ENCODE measurements at regions not wholly inside any gene's neighbourhood (a gene's known extent, or its start where the extent isn't known, plus 50 kb on each side); places are given as distances from the start of the nearest gene placed in this dataset.
A peak's percentile ranks its signal among the peaks of the same experiment; 100 is the strongest.
"Not testable (repeated sequence)": the region's sequence is repeated elsewhere in the genome, so short reads cannot be mapped to it uniquely, and the experiment has no call there.

DNA sequence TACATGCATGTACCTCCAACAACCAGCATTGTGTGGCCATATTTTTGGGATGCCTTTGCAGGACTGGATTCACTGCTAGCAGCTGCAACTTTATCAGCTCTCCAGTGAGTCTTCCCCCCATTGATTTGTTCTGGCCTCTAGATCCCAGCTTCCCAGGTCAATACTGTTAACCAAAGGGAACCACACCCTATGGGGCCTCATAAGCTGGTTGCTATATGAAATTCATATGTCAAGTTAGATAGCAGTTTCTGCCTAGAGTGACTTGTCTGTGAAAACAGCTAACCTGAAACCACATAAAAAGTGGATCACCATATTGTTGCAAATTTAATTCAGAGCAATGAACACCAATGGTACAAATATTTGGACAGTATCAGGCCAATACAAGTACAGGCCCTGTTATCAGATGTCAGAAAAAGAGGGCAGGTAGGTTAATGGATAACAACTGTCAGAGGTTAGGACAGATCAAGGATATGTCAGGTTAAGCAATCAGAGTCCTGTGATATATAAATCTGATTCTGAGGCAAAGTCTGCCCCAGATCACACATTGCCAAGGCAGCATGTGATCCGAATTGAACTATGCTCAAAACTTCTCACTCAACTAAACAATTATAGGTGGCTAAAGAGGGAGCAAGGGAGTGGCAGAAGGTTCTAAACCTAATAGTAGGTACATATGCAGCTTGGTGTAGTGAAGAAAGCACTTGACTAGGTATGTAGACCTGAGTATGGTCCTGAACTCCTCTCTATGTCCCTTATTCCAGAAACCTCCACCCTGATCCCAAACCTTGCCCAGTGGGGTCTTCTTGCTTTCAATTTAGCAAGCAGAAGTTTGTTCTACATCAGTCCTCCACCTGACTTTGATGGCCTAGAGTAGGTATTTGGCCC, 94.7 kb upstream of the FOXN2 start:
- no peak for DNase-seq (ENCODE audit: low read depth)

DNA sequence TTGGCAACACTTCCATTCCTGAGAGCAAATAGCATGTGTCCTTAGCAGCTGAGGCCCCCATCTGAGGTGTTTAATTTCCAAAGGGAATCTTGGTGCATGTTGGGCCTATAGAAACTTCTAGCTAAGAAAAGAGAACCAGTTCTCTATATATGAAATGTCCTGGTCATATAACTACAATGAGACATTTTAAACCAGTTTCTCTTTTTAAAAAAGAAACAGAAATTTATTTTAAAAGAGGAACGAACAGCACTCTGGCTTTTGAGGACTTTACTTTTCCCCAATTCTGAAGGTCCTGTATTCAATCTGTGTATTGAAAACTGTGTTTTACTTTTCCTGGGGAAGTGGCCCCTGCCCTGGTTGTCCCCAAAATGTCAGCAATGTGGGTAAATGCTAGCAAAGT, 94.0 kb upstream of the FOXN2 start:
- no peak for DNase-seq (ENCODE audit: low read depth)

DNA sequence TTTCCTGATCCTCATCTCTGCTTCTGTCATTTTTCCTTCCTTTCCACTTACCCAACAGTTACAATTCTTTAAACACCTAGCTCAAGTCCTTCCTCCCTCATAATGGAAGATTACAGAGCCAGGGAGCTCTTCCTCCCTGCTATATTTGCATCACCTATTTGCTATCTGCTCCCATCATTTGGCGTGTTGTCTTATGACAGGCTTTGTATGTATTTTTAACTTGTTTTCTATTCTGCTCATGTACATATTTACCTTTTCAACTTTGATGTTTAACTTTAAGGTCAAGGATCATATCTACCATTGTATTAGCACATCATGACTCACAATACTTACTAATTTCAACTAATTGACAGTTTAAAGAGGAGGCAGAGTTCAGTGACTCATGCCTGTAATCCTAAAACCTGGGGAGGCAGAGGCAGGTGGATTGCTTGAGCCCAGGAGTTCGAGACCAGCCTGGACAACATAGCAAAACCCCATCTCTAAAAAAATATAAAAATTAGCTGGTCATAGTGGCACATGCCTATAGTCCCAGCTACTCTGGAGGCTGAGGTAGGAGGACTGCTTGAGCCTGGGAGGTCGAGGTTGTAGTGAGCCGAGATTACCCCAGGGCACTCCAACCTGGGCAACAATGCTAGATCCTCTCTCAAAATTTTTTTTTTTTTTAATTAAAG, 92.5 kb upstream of the FOXN2 start:
- no peak for DNase-seq (ENCODE audit: low read depth)

DNA sequence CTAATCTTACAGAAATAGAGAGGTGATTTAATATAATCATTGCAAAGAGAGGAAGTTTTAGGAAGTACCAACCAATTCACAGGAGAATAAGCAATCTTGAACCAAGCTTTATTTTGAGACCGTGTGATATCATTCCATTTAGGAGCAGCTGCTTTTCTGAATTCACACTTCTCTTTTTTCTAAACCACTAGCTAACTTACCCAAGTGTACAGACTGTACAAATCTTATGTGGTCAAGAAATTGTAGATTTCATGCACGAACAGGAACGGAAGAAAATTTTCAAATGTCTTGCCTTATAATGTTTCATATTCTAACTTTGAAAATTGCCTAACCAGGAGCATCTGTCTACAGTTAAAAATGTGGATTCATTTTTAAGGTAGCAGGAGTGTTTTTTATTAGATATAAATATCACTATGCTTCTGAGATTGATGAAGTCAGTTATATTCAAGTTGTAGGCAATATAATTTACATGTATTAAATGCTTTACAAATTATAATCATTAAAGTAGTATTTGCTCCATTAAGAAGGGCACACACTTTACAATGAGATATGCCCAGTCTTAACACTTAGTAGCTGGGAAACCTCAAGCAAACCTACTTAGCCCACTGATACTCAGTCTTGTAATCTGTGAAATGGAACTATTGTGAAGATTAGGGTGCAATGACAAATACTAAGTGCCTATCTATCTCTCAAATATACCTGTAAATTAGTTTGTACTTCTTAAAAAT, 86.7 kb upstream of the FOXN2 start:
- no peak for DNase-seq (ENCODE audit: low read depth)

DNA sequence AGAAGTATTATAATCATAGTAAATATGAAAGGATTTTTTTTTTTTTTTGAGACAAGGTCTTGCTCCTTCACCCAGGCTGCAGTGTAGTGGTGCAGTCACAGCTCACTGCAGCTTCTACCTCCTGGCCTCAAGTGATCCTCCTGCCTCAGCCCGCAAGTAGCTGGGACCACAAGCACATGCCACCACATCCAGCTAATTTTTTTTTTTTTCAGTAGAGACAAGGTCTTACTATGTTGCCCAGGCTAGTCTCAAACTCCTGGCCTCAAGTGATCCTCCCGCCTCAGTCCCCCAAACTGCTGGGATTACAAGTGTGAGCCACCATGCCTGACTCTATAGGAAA, 86.2 kb upstream of the FOXN2 start:
- no peak for DNase-seq (ENCODE audit: low read depth)

DNA sequence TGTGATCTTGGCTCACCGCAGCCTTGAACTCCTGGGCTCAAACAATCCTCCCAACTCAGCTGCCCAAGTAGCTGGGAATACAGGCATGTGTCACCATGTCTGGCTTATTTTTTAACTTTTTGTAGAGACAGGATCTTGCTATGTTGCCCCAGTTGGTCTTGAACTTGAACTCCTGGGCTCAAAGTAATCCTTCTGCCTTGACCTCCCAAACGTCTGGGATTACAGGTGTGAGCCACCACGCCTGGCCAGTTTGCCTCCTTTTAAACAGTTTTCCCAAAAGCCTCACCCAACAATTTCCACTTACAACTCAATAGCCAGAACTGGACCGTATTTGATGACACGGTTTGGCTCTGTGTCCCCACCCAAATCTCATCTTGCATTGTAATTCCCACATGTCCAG, 85.4 kb upstream of the FOXN2 start:
- DNase-seq (ENCODE audit: low read depth): no peak

DNA sequence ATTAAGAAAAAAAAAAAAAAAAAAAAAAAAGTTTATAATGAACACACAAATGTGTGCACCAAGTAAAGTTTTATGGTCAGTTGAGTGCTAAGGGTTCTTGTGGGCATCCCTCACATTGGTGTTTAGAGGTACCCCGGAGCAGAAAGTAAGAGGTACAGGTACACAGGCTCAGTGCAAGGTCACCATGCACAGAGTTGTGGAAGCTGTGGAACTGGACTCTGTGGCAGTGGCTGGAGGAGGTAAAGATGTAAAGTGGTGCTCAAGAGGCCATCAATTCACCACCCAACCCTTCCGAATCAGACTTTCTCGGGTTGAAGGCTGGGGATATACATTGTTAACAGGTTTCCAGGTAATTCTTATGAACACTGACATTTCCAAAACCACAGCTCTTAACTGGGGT, 83.6 kb upstream of the FOXN2 start:
- no peak for DNase-seq (ENCODE audit: low read depth)

DNA sequence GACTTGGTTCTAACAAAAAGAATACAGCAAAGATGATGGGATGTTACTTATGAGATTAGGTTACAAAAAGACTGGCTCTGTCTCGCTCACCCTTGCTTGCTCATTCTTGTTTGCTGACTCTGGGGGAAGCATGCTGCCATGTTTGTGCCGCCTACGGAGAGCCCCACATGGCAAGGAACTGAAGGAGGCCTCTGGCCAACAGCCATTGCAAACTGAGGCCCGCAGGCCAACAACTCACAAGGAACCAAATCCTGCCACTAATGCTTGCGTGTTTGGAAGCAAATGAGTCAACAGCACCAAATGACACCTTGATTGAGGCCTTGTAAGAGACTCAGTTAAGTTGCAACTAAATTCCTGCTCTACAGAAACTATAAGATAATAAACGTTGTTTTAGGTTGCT, 82.1 kb upstream of the FOXN2 start:
- no peak for DNase-seq (ENCODE audit: low read depth)

DNA sequence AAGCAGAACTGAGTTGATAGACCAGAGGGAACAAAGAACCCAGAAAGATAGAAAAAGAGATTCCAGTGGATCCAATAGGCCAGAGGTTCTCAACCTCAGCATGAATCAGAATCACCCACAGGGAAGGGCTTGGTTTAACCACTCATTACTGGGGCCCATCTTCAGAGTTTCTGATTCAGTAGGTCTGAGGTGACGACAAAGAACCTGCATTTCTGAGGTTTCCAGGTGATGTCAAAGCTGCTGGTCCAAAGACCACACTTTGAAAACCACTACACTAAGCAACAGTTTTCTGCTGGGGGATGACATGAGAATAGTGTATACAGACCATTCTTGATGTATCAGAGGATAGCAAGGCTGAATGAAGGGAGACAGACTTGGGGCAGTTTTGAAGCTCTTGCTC, 81.5 kb upstream of the FOXN2 start:
- DNase-seq (ENCODE audit: low read depth): no peak

DNA sequence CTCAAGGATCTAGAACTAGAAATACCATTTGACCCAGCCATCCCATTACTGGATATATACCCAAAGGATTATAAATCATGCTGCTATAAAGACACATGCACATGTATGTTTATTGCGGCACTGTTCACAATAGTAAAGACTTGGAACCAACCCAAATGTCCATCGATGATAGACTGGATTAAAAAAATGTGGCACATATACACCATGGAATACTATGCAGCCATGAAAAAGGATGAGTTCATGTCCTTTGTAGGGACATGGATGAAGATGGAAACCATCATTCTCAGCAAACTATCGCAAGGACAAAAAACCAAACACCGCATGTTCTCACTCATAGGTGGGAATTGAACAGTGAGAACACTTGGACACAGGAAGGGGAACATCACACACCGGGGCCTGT, 80.7 kb upstream of the FOXN2 start:
- not testable (repeated sequence) for DNase-seq (ENCODE audit: low read depth)

DNA sequence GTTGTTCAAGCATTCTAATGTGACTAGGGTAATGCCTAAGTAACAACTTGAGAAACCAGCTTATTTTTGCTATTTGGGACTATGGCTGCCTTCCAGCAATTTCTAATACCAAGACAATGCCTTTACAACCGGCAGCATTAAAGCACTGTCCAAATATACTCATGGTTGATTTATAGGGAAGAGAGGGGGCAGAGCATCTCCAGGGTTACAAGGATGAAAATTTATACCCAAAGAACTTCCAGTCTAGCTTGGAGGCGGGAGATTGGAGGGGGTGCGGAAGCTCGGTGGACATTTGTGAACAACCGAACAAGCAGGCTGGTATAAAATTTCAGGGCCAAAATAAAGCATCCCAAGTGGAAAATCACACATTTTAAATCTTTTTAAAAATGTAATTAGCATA, 79.4 kb upstream of the FOXN2 start:
- DNase-seq (ENCODE audit: low read depth): no peak

DNA sequence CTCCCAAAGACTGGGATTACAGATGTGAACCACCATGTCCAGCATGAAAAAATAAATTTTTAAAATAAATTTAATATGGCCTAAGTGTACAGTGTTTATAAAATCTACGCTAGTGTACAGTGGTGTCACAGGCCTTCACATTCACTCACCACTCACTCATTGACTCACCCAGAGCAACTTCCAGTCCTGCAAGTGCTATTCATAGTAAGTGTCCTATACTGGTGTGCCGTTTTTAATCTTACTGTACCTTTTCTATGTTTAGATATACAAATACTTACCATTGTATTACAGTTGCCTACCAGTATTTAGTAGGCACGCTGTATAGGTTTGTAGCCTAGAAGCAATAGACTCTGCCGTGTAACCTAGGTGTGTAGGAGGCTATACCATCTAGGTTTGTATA, 76.1 kb upstream of the FOXN2 start:
- DNase-seq (ENCODE audit: low read depth): no peak

DNA sequence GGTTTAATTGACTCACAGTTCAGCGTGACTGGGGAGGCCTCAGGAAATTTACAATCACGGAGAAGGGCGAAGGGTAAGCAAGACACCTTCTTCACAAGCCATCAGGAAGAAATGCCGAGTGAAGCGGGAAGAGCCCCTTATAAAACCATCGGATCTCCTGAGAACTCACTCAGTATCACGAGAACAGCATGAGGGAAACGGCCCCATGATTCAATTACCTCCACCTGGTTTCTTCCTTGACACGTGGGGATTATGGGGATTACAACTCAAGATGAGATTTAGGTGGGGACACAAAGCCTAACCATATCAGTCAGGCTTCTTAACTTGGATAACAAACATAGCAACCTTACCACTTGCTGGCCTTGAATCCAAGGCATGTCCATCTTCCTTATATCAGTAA, 73.6 kb upstream of the FOXN2 start:
- DNase-seq (ENCODE audit: low read depth): no peak

DNA sequence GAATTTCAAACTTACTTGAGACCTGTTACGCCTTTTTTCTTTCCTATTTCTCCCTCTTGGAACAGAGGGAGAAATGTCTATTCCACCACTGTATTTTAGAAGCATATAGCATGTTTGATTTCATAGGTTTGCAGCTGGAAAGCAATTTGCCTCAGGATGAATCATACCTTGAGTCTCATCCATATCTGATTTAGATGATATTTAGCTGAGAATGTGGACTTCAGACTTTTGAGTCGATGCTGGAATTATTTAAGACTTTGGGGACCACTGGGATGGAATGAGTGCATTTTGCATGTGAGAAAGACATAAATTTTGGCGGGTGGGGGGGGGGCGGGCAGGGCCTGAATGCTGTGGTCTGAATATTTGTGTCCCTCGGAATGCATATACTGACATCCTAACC, 67.3 kb upstream of the FOXN2 start:
- no peak for DNase-seq (ENCODE audit: low read depth)

DNA sequence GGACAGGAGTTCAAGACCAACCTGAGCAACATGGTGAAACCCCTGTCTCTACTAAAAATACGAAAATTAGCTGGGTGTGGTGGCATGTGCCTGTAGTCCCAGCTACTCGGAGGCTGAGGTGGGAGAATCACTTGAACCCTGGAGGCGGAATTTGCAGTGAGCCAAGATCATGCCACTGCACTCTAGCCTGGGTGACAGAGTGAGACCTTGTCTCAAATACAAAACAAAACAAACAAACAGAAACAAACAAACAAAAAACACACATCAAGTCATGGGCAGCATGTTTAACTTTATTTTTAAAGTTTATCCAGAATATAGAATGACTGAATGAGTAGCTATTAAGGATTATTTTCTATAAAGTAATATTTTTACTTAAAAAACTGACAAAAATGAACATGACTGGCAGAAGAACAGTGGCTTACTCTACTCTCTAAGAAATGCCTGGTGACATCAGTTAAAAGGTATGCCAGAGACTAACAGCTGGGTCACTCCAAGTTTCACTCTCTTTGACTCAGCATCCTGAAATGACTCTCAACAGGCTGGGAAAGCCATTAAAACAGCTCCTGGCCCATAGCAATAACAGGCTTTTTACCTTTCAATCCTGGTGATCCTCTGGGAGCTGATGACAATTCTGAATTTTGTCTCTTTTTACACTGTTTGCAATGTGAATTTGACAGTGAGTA, 66.1 kb upstream of the FOXN2 start:
- peak; percentile 48 for DNase-seq (ENCODE audit: low read depth)

DNA sequence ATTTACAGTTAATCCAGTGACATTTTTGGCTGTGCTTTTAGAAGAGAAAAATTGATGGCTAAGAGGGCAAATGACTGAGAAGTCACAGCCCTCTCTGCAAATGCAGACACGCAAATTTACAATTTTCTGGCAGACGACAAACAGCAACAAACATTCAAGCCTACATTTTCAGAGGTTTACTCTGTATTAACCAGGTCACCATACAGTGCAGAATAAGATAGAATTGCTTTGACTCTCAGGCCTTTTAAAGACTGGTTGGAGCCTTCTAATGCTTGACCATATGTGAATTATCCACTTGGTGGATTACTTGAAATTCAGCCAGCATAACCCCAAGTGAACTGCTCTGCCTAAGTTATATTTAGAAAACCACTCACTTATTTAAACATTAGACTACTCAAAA, 65.5 kb upstream of the FOXN2 start:
- peak; percentile 54 for DNase-seq (ENCODE audit: low read depth)

DNA sequence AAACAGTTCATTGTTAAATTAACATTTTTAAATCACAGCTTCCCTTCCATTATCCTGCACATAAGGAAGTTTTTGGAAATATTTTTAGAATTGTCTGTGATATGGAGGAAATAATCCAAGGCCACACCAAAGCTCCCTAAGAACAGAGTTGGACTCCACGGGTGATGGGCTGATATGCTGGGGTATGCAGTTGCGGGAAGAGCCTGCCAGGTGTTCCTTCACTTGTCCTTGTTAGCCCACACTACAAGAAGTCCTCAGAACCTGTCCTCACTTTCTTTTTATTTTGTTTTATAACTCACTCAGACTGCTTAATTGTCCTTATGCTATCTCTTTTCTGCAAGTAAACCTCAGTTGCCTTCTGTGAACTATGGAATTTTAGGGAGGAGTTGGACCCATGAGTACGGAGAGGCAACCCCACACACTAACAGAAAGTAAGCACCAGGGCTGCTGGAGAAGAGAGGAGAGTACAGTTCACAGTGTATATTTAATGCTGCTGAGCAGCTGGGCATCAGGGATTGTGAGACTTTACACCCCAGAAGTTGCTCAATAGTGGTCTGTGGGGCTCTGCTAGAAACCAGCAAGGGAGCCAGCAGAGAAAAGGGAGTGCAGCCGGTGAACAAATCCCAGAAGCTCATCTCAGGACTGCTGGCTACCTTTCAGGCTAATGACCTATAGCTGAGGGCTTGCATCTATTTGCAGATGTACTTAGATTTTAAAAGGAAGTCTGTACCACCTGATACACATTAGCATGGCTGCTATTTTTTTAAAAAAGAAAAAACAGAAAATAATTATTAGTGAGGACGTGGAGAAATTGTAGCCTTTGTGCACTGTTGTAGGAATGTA, 64.6 kb upstream of the FOXN2 start:
- no peak for DNase-seq (ENCODE audit: low read depth)

DNA sequence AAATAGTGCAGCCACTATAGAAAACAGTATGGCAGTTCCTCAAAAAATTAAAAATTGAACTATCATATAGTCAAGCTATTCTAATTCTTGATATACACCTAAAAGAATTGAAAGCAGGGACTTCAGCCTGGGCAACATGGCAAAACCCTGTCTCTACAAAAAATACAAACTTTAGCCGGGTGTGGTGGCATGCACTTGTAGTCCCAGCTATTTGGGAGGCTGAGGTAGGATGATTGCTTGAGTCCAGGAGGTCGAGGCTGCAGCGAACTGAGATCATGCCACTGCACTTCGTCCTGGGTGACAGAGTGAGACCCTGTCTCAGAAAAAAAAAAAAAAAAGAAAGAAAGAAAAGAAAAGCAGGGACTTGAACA, 64.0 kb upstream of the FOXN2 start:
- DNase-seq (ENCODE audit: low read depth): no peak

DNA sequence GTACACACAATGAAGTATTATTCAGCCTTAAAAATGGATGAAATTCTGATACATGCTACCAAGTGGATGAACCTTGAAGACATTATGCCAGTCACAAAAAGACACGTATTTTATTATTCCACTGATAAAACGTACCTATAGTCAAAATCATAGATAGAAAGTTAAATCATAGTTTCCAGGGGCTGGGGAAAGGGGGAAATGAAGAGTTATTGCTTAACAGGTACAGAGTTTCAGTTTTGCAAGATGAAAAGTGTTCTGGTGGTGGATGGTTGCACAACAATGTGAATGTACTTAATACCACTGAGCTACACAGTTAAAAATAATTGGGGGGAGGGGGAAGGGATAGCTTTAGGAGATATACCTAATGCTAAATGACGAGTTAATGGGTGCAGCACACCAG, 63.5 kb upstream of the FOXN2 start:
- DNase-seq (ENCODE audit: low read depth): no peak

DNA sequence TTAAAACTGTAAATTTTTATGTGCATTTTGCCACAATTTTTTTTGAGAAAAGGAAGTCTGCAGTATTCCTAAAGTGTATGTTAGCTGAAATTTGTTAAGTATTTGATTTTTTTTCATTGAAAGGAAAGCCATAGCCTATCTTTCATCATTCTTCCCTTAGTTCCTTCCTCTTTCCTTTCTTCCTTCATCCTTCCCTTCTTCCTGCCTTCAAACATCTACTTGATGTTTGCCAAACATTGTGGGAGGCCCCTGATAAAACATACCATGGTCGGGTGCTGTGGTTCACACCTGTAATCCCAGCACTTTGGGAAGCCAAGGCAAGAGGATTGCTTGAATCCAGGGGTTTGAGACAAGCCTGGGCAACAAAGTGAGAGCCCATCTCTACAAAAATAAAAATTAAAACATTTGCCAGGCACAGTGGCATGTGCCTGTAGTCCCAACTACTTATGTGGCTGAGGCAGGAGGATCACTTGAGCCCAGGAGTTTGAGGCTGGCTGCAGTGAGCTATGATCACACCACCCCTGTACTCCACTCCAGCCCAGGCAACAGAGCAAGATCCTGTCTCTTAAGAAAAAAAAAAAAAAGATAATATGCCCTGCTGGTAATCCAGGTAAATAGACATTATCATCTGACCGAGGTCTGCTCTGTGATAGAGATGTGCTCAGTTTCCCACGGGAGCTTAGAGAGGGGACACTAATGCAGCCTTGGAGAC, 62.9 kb upstream of the FOXN2 start:
- no peak for DNase-seq (ENCODE audit: low read depth)

DNA sequence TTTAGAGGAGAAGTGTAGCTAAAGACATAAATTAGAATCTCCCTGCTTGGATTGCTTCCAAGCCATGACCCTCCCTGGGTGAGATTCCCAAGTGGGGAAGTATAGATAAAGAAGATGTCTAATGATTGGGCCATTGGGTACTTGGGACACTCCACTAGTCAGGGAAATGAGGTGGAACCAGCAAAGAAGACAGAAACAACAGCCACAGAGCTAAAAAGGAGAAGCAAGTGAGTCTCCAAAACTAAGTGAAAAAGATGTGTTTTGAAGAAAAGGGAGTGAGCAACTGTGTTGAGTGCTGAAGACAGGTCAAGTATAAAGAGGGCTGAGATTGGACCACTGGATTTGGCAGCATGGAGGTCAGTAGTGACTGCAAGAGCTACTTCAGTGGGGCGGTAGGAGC, 61.2 kb upstream of the FOXN2 start:
- DNase-seq (ENCODE audit: low read depth): no peak

Measured in forelimb muscle (tissue), 1 donor.